ENCODE measurements at regions not wholly inside any gene's neighbourhood (a gene's known extent, or its start where the extent isn't known, plus 50 kb on each side); places are given as distances from the start of the nearest gene placed in this dataset.

DNA sequence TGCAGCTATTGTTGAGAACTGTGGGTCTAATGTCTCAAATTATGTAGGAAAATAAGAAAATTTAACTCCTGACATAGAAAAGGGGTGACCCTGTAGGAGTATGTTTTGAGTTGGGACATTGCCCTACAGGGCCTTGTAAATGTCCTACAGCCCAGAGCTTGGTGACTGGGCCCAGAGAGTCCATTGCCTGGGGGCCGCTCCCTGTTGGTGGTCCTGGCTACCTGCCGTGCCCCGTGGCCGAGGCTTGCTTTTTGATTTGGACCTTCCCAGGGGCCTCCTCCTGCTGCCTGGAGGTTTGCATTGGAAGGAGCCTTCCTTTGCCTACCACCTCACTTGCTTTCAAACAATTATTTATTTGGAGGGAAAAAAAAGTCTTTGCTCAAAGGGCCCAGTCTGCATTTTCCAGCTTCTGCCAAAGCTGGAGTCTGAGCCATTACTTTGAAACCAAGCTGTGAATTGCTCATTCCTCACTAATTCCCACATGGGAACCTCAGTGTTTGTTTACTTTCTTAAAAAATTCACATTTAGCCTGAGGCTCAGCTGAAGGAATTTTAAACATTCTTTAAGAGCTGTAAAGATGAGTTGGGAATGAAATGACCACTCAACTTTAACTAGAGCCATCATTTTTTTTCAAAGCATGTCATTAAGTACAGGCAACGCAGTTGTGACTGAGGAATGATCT lies 355.0 kb downstream of the GLRX3 start:
- H3K4me1 ChIP-seq = no peaks in the 10 kb centered on the region

DNA sequence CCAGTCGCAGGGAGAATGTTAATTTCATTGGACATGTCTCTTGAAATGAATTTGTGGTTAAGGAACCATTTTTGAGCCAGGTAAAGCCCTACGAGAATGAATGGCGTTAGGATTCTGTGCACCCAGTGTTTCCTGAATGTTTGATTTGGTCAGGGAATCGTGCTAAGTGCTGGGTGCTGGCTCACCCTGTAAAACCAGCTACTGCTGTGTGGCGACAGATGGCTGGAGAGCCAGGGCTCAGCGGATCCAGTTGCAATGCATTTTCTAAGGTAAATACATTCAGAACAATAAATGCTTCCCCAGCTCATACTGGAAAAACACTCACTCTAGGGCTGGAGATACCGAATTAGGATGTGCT lies 355.5 kb downstream of the GLRX3 start:
- no peaks in the 10 kb centered on the region for H3K4me1 ChIP-seq
- no peak for ATAC-seq (ENCODE audit: low FRiP score in 2 of 2)

More for the DNA sequence above, 355.0 kb downstream of the GLRX3 start:
- Histone ChIP-seq H3K27me3 (no peaks in the 10 kb centered on the region), H3K4me3 (no peak overlapping the region), H3K9me3 (no peaks in the 10 kb centered on the region), H3K27ac (no peak overlapping the region), H3K36me3 (no peaks in the 10 kb centered on the region)
- peak; percentile 15 to 39 for DNase-seq
- TF ChIP-seq POLR2A (IDR thresholded peaks at IDR 0.05) (no peak), EP300 (IDR thresholded peaks at IDR 0.05) (no peak), POLR2AphosphoS5 (IDR thresholded peaks at IDR 0.05) (no peak)
- TF ChIP-seq, protein P1, sequence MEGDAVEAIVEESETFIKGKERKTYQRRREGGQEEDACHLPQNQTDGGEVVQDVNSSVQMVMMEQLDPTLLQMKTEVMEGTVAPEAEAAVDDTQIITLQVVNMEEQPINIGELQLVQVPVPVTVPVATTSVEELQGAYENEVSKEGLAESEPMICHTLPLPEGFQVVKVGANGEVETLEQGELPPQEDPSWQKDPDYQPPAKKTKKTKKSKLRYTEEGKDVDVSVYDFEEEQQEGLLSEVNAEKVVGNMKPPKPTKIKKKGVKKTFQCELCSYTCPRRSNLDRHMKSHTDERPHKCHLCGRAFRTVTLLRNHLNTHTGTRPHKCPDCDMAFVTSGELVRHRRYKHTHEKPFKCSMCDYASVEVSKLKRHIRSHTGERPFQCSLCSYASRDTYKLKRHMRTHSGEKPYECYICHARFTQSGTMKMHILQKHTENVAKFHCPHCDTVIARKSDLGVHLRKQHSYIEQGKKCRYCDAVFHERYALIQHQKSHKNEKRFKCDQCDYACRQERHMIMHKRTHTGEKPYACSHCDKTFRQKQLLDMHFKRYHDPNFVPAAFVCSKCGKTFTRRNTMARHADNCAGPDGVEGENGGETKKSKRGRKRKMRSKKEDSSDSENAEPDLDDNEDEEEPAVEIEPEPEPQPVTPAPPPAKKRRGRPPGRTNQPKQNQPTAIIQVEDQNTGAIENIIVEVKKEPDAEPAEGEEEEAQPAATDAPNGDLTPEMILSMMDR (IDR thresholded peaks at IDR 0.05) = no peak
- 57 to 68% methylated on average over 5 of the region's 5 CpGs for WGBS, 2 donors
- no peak for ATAC-seq (ENCODE audit: low FRiP score in 2 of 2)

DNA sequence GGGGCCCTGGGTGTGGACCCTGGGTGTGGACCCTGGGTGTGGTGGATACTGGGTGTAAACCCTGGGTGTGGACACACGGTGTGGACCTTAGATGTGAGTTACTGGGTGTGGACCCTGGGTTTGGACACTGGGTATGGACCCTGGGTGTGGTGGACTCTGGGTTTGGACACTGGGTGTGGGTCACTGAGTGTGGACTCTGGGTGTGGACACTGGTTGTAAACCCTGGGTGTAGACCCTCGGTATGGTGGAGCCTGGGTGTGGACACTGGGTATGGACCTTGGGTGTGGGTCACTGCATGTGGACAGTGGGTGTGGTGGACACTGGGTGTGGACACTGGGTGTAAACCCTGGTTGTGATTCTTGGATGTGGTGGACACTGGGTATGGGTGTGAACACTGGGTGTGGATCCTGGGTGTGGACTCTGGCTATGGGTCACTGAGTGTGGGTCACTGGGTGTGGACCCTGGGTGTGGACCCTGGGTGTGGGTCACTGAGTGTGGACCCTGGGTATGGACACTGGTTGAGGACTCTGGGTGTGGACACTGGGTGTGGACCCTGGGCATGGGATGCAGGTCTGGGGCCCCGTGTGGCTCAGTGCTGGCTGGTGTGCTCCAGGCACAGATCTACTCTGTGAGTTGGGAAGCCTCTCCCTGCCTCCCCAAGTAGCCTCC lies 356.2 kb downstream of the GLRX3 start:
- Histone ChIP-seq H3K9me3 (no peaks in the 10 kb centered on the region), H3K27me3 (no peaks in the 10 kb centered on the region), H3K4me1 (no peaks in the 10 kb centered on the region), H3K36me3 (no peaks in the 10 kb centered on the region), H3K27ac (no peak overlapping the region), H3K4me3 (no peak overlapping the region)
- 79% methylated on average over 3 of the region's 3 CpGs; no CpG with 5 or more reads in 1 of the 2 donors for whole genome bisulfite sequencing, 2 donors
- DNase-seq (peak in 1 of 2 donors; percentile 14), ATAC-seq (ENCODE audit: low FRiP score in 2 of 2) (peak in 1 of 2 donors; percentile 9)
- TF ChIP-seq, protein P1 (IDR thresholded peaks at IDR 0.05) = no peak
- TF ChIP-seq POLR2A (IDR thresholded peaks at IDR 0.05) (no peak), POLR2AphosphoS5 (IDR thresholded peaks at IDR 0.05) (no peak), EP300 (IDR thresholded peaks at IDR 0.05) (no peak)

More for the DNA sequence above, 355.5 kb downstream of the GLRX3 start:
- Histone ChIP-seq H3K9me3 (no peaks in the 10 kb centered on the region), H3K36me3 (no peaks in the 10 kb centered on the region), H3K27ac (no peak overlapping the region), H3K4me3 (no peak overlapping the region), H3K27me3 (no peaks in the 10 kb centered on the region)
- TF ChIP-seq, protein P1 (IDR thresholded peaks at IDR 0.05) = no peak
- TF ChIP-seq EP300 (IDR thresholded peaks at IDR 0.05) (no peak), POLR2A (IDR thresholded peaks at IDR 0.05) (no peak), POLR2AphosphoS5 (IDR thresholded peaks at IDR 0.05) (no peak)
- peak in 1 of 2 donors; percentile 11 for DNase-seq
- 46 to 68% methylated on average over 6 to 7 of the region's 7 CpGs for WGBS, 2 donors

DNA sequence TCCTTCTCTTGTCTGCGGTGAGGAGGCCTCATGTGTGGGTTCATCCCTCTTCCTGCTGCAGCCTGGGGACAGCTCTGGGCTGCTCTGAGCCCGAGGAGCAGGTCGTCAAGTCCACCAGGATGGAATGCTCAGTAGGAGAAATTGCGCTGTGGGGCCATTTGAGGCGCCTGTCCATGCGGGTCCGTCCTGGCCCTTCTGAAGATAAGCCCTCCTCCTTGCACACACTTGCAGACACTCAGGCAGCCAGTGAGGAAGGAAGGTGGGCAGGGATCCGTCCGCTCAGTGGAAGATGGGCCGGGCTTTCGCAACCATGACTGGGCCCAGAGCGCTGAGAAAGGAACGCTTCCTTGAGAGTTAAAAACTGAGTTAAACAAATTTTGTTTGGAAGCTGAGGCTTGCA lies 356.8 kb downstream of the GLRX3 start:
- ATAC-seq (ENCODE audit: low FRiP score in 2 of 2) = no peak
- Histone ChIP-seq H3K36me3 (no peaks in the 10 kb centered on the region), H3K4me1 (no peaks in the 10 kb centered on the region), H3K27ac (no peak overlapping the region), H3K27me3 (no peaks in the 10 kb centered on the region), H3K4me3 (no peak overlapping the region), H3K9me3 (no peaks in the 10 kb centered on the region)
- 75 to 86% methylated on average over 12 of the region's 13 CpGs for WGBS, 2 donors
- TF ChIP-seq EP300 (IDR thresholded peaks at IDR 0.05) (no peak), POLR2A (IDR thresholded peaks at IDR 0.05) (no peak), POLR2AphosphoS5 (IDR thresholded peaks at IDR 0.05) (no peak)
- TF ChIP-seq, protein P1 (IDR thresholded peaks at IDR 0.05) = no peak
- no peak for DNase-seq
